ENCODE measurements at regions not wholly inside any gene's neighbourhood (a gene's known extent, or its start where the extent isn't known, plus 50 kb on each side); places are given as distances from the start of the nearest gene placed in this dataset.
"Not testable (repeated sequence)": the region's sequence is repeated elsewhere in the genome, so short reads cannot be mapped to it uniquely, and the experiment has no call there.

- H3K27me3 ChIP-seq (ENCODE audit: insufficient read depth); H3K36me3 ChIP-seq (ENCODE audit: insufficient read depth); H3K4me2 ChIP-seq; H3K4me1 ChIP-seq (ENCODE audit: insufficient read depth); H3K4me1 Mint-ChIP-seq; H4K20me1 ChIP-seq (replicated peaks; ENCODE audit: insufficient read depth); ATAC-seq; H3K27me3 Mint-ChIP-seq (ENCODE audit: insufficient read depth, low read depth, poor library complexity); H2AFZ ChIP-seq; H3K9me3 Mint-ChIP-seq; H3K27ac ChIP-seq (ENCODE audit: low read depth); H3K9me2 ChIP-seq (ENCODE audit: insufficient read depth); H3K27ac Mint-ChIP-seq; H3K4me3 ChIP-seq; H3F3A ChIP-seq (replicated peaks; ENCODE audit: low read depth); H3K79me2 ChIP-seq (replicated peaks; ENCODE audit: insufficient read depth); H3K4me3 Mint-ChIP-seq; DNase-seq (ENCODE audit: low spot score); H3K36me3 Mint-ChIP-seq (ENCODE audit: low read depth): not testable (repeated sequence)
Observed at GRCh38 chr21:6092401-6092800, 4429.0 kb upstream of the TPTE start.

- H3K9me3 Mint-ChIP-seq; DNase-seq (ENCODE audit: low spot score); H3K4me3 Mint-ChIP-seq; H3K27ac Mint-ChIP-seq; H3F3A ChIP-seq (replicated peaks; ENCODE audit: low read depth); H3K27me3 Mint-ChIP-seq (ENCODE audit: insufficient read depth, low read depth, poor library complexity); H3K4me1 Mint-ChIP-seq; H3K27ac ChIP-seq (ENCODE audit: low read depth); H3K4me1 ChIP-seq (ENCODE audit: insufficient read depth); H3K36me3 ChIP-seq (ENCODE audit: insufficient read depth); H3K79me2 ChIP-seq (replicated peaks; ENCODE audit: insufficient read depth); H3K4me3 ChIP-seq; H3K4me2 ChIP-seq; H2AFZ ChIP-seq; H4K20me1 ChIP-seq (replicated peaks; ENCODE audit: insufficient read depth); H3K9me2 ChIP-seq (ENCODE audit: insufficient read depth); ATAC-seq; H3K27me3 ChIP-seq (ENCODE audit: insufficient read depth); H3K36me3 Mint-ChIP-seq (ENCODE audit: low read depth): not testable (repeated sequence)
Observed at GRCh38 chr21:6093419-6093818, 4428.0 kb upstream of the TPTE start.

DNA sequence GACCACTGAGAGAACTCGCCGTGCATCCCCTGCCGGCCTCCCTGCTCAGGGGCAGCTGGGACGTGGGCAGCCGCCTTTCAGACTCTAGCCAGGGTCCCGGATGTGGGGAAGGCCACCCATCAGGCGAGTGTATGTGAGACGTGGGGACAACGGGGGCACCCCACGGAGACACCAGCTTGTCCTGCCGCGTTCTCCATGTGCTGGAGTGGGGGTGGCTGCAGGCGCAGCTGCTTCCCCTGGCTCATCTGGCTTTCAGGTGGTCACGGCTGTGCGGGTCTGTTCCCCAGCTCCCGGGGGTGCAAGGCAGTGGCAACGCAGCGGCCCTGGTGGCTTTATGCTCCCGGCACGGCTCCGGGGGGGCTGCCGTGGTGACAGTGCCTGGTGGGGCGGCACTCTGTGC lies 4427.5 kb upstream of the TPTE start:
- H3K27me3 Mint-ChIP-seq (ENCODE audit: insufficient read depth, low read depth, poor library complexity); H3K36me3 Mint-ChIP-seq (ENCODE audit: low read depth); H3K36me3 ChIP-seq (ENCODE audit: insufficient read depth); H3F3A ChIP-seq (replicated peaks; ENCODE audit: low read depth); H3K4me1 ChIP-seq (ENCODE audit: insufficient read depth); DNase-seq (ENCODE audit: low spot score); H3K4me2 ChIP-seq; H3K9me2 ChIP-seq (ENCODE audit: insufficient read depth); H3K4me1 Mint-ChIP-seq; ATAC-seq; H3K27me3 ChIP-seq (ENCODE audit: insufficient read depth); H3K27ac ChIP-seq (ENCODE audit: low read depth); H3K79me2 ChIP-seq (replicated peaks; ENCODE audit: insufficient read depth); H3K4me3 Mint-ChIP-seq; H2AFZ ChIP-seq; H3K9me3 Mint-ChIP-seq; H4K20me1 ChIP-seq (replicated peaks; ENCODE audit: insufficient read depth); H3K27ac Mint-ChIP-seq; H3K4me3 ChIP-seq: not testable (repeated sequence)

DNA sequence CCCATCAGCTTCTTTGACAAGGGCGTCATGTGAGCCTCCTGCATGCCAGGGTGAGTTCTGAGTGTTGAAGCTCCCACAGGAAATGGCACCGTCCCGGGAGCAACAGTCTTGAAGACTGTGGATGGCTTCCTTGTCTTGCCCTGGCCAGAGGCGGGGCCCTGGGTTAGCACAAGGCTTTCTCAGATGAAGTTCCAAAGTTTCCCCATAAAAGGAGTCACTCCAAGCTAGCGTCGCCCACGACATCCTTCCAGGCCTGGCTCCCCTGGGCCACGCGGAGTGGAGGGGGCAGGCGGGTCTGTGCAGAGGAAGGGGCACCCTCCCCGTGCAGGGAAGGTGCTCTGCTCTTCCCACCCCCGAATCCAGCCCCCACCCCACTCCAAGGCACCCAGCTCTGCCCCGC lies 4426.1 kb upstream of the TPTE start:
- not testable (repeated sequence) for H3K4me1 ChIP-seq (ENCODE audit: insufficient read depth); H3K27me3 ChIP-seq (ENCODE audit: insufficient read depth); H3K36me3 Mint-ChIP-seq (ENCODE audit: low read depth); H4K20me1 ChIP-seq (replicated peaks; ENCODE audit: insufficient read depth); H3K4me2 ChIP-seq; H3K4me3 Mint-ChIP-seq; H3K27ac Mint-ChIP-seq; H3F3A ChIP-seq (replicated peaks; ENCODE audit: low read depth); H3K27me3 Mint-ChIP-seq (ENCODE audit: insufficient read depth, low read depth, poor library complexity); ATAC-seq; H2AFZ ChIP-seq; H3K9me2 ChIP-seq (ENCODE audit: insufficient read depth); DNase-seq (ENCODE audit: low spot score); H3K4me3 ChIP-seq; H3K36me3 ChIP-seq (ENCODE audit: insufficient read depth); H3K9me3 Mint-ChIP-seq; H3K4me1 Mint-ChIP-seq; H3K79me2 ChIP-seq (replicated peaks; ENCODE audit: insufficient read depth); H3K27ac ChIP-seq (ENCODE audit: low read depth)

DNA sequence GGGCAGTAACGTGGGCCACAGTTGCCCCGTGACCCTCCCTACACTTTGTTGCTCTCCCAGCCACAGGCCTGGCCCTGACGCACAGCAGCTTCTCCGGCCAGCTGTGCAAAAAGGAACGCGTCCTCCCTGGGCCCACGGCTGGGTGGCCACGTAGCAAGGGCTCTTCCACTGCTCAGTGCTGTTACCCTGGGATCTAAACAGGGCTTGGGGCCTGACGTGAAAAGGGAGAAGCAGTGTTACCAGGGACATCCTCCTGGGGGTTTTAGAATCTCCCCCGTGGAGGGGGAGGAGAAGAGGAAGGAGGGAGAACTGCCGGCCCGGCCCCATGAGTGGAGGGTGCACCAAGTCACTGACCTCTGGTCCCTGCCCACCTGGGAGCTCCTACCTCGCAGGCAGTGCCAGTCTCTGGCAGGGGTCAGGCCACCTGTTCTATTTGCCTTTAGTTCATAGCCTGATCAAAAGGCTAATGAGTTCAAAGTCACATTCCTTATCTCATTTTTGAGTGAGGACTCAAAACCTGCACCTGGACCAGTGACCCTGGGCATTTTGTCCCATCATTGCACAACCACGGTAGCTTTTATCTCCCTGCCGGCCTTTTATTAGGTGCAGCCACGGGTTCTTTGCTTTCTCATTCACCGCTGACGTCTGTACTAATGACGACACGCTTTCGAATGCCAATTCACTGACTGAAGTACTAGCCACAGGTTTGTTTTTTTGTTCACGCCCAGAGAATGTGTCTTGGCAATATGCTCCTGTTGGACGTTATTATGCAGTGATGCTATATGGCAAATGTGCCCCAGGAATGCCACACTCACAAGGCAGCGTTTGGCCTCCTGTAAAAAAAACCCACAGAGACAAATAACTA lies 4424.6 kb upstream of the TPTE start:
- not testable (repeated sequence) for ATAC-seq

DNA sequence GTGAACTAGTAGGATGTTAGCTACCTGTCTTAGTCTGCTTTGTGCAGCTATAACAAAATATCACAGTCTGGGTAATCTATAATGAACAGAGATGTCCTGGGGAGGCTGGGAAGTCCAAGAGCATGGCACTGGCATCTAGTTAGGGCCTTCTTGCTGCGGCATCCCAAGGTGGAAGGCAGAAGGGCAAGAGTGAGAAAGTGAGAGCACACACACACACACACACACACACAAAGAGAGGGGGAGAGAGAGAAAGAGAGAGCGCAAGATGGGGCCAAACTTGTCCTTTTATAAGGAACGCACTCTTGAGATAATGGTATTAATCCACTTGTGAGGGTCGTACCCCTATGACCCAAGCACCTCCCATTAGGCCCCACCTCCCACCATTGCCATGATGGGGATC lies 4423.6 kb upstream of the TPTE start:
- not testable (repeated sequence) for H2AFZ ChIP-seq; ATAC-seq; H3K9me2 ChIP-seq (ENCODE audit: insufficient read depth); H3K36me3 Mint-ChIP-seq (ENCODE audit: low read depth); H3K27me3 ChIP-seq (ENCODE audit: insufficient read depth); H3K4me1 Mint-ChIP-seq; H3K4me3 ChIP-seq; H3F3A ChIP-seq (replicated peaks; ENCODE audit: low read depth); H3K27ac Mint-ChIP-seq; H3K4me2 ChIP-seq; H3K9me3 Mint-ChIP-seq; H3K36me3 ChIP-seq (ENCODE audit: insufficient read depth); H4K20me1 ChIP-seq (replicated peaks; ENCODE audit: insufficient read depth); H3K79me2 ChIP-seq (replicated peaks; ENCODE audit: insufficient read depth); H3K4me1 ChIP-seq (ENCODE audit: insufficient read depth); H3K27ac ChIP-seq (ENCODE audit: low read depth); DNase-seq (ENCODE audit: low spot score); H3K27me3 Mint-ChIP-seq (ENCODE audit: insufficient read depth, low read depth, poor library complexity); H3K4me3 Mint-ChIP-seq

More for the DNA sequence above, 4424.6 kb upstream of the TPTE start:
- H2AFZ ChIP-seq; DNase-seq (ENCODE audit: low spot score); H3K27ac Mint-ChIP-seq; H3K9me3 Mint-ChIP-seq; H3K27me3 Mint-ChIP-seq (ENCODE audit: insufficient read depth, low read depth, poor library complexity); H3K27ac ChIP-seq (ENCODE audit: low read depth); H3K4me1 ChIP-seq (ENCODE audit: insufficient read depth); H3F3A ChIP-seq (replicated peaks; ENCODE audit: low read depth); H3K36me3 Mint-ChIP-seq (ENCODE audit: low read depth); H3K4me3 ChIP-seq; H3K4me1 Mint-ChIP-seq; H3K4me3 Mint-ChIP-seq; H3K36me3 ChIP-seq (ENCODE audit: insufficient read depth); H3K79me2 ChIP-seq (replicated peaks; ENCODE audit: insufficient read depth); H4K20me1 ChIP-seq (replicated peaks; ENCODE audit: insufficient read depth); H3K27me3 ChIP-seq (ENCODE audit: insufficient read depth); H3K4me2 ChIP-seq; H3K9me2 ChIP-seq (ENCODE audit: insufficient read depth): not testable (repeated sequence)
